ENCODE measurements at regions not wholly inside any gene's neighbourhood (a gene's known extent, or its start where the extent isn't known, plus 50 kb on each side); places are given as distances from the start of the nearest gene placed in this dataset.

GRCh38 chr11:23099256-23099655 lies 239.0 kb upstream of the CCDC179 start:
- TF ChIP-seq, protein P1, sequence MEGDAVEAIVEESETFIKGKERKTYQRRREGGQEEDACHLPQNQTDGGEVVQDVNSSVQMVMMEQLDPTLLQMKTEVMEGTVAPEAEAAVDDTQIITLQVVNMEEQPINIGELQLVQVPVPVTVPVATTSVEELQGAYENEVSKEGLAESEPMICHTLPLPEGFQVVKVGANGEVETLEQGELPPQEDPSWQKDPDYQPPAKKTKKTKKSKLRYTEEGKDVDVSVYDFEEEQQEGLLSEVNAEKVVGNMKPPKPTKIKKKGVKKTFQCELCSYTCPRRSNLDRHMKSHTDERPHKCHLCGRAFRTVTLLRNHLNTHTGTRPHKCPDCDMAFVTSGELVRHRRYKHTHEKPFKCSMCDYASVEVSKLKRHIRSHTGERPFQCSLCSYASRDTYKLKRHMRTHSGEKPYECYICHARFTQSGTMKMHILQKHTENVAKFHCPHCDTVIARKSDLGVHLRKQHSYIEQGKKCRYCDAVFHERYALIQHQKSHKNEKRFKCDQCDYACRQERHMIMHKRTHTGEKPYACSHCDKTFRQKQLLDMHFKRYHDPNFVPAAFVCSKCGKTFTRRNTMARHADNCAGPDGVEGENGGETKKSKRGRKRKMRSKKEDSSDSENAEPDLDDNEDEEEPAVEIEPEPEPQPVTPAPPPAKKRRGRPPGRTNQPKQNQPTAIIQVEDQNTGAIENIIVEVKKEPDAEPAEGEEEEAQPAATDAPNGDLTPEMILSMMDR (conservative IDR thresholded peaks at IDR 0.05) = no peak
- no peak for TF ChIP-seq ZFX (IDR thresholded peaks at IDR 0.05)

Data from C4-2B (cell line).